Endothelial cell of umbilical vein (primary cell): ENCODE measurements at regions not wholly inside any gene's neighbourhood (a gene's known extent, or its start where the extent isn't known, plus 50 kb on each side); places are given as distances from the start of the nearest gene placed in this dataset.

Experiments used
- BruUV-seq: library from RNA; stranded (reverse); fragments of 400-500 nt; replicated peaks from 2 replicates; lab custom pipeline; 2021; lab: Mats Ljungman, UMichigan
- CTCF ChIA-PET: fragments of 300-600, 350-600 bp; sonication (Branson Sonifier 250); formaldehyde crosslinking; loops from one replicate; lab custom pipeline; 2021; ENCODE audit warnings: antibody characterized with exemption, inconsistent platforms; lab: Charles Lee
- POLR2A ChIA-PET: fragments of 300-600, 350-600 bp; sonication (Branson Sonifier 250); formaldehyde crosslinking; loops from one replicate; lab custom pipeline; 2021; ENCODE audit warnings: antibody characterized with exemption, inconsistent platforms; lab: Charles Lee
- DNase-seq: peaks from one replicate; pipeline ENCODE4 v3.0.0-alpha.2; 2011; ENCODE audit warnings: low read depth, low spot score
- FAIRE-seq: peaks from 2 replicates; lab custom pipeline; 2011; peaks lifted over from hg19 to GRCh38; lab: Jason Lieb, UNC
- H2AFZ ChIP-seq: 2 replicates; pipeline ENCODE4 v1.6.0; 2012; ENCODE audit warnings: low read depth, low read length, control low read depth, inconsistent platforms
- H3K27ac ChIP-seq: 2 replicates; pipeline ENCODE4 v1.5.1; 2011; ENCODE audit warnings: low read depth, mild to moderate bottlenecking, control low read depth, low read length, moderate library complexity; ENCODE audit not compliant: insufficient read depth
- H3K27me3 ChIP-seq, 2 experiments: 2 replicates each; pipeline versions ENCODE4 v1.6.0 to v1.6.1; 2011; ENCODE audit warnings: low read length in 2 of 2, mixed read lengths in 1 of 2; ENCODE audit not compliant: control insufficient read depth in 2 of 2, insufficient read depth in 2 of 2
- H3K36me3 ChIP-seq, 2 experiments: 2 replicates in 1 of 2; 3 replicates in 1 of 2; pipeline ENCODE4 v1.5.1; 2011; ENCODE audit warnings: low read length in 2 of 2, mild to moderate bottlenecking in 1 of 2, moderate library complexity in 1 of 2; ENCODE audit not compliant: control insufficient read depth in 2 of 2, insufficient read depth in 2 of 2; ENCODE audit errors: extremely low read depth in 1 of 2
- H3K4me1 ChIP-seq: 3 replicates; pipeline ENCODE4 v1.5.1; 2011; ENCODE audit warnings: mild to moderate bottlenecking, low read length; ENCODE audit not compliant: control insufficient read depth, insufficient read depth; ENCODE audit errors: extremely low read depth
- H3K4me2 ChIP-seq: 2 replicates; pipeline ENCODE4 v1.6.1; 2011; ENCODE audit warnings: low read length, control low read depth, mixed read lengths; ENCODE audit not compliant: insufficient read depth
- H3K4me3 ChIP-seq, 3 experiments: fragments of 200-600 bp in 1 of 3; sonication (generic), shearing (Covaris generic) in 1 of 3; replicated peaks in 1 of 3; 2 replicates each; pipeline ENCODE4 v1.5.1; 2011 to 2016; ENCODE audit warnings: control low read depth in 3 of 3, low read length in 3 of 3, mild to moderate bottlenecking in 2 of 3, inconsistent platforms in 1 of 3, low read depth in 1 of 3, moderate library complexity in 1 of 3; ENCODE audit not compliant: insufficient read depth in 1 of 3
- H3K79me2 ChIP-seq: 2 replicates; pipeline ENCODE4 v1.6.0; 2012; ENCODE audit warnings: low read length, inconsistent platforms; ENCODE audit not compliant: control insufficient read depth, insufficient read depth
- H3K9ac ChIP-seq: replicated peaks from 2 replicates; pipeline ENCODE3; 2011; ENCODE audit warnings: low read length, control low read depth; ENCODE audit not compliant: insufficient read depth; ENCODE audit errors: extremely low read depth
- H3K9me1 ChIP-seq: replicated peaks from 3 replicates; pipeline ENCODE4 v1.6.0; 2011; ENCODE audit warnings: mild to moderate bottlenecking, low read length; ENCODE audit not compliant: control insufficient read depth, insufficient read depth; ENCODE audit errors: extremely low read depth
- H3K9me3 ChIP-seq: replicated peaks from 2 replicates; pipeline ENCODE4 v1.5.1; 2012; ENCODE audit warnings: low read length, inconsistent platforms; ENCODE audit not compliant: control insufficient read depth, insufficient read depth
- H4K20me1 ChIP-seq: replicated peaks from 2 replicates; pipeline ENCODE3; 2011; ENCODE audit warnings: mild to moderate bottlenecking, low read length; ENCODE audit not compliant: control insufficient read depth, insufficient read depth; ENCODE audit errors: extremely low read depth
- EZH2 ChIP-seq: IDR thresholded peaks from 2 replicates; pipeline ENCODE4 v1.6.1; 2012; ENCODE audit warnings: borderline replicate concordance, low read depth, mild to moderate bottlenecking, moderate library complexity, low read length, inconsistent platforms; ENCODE audit not compliant: severe bottlenecking
- FOS ChIP-seq: IDR thresholded peaks from 2 replicates; pipeline ENCODE4 v1.6.1; 2011; ENCODE audit warnings: mild to moderate bottlenecking, low read length, moderate library complexity, borderline replicate concordance; ENCODE audit not compliant: insufficient read depth
- GATA2 ChIP-seq: IDR thresholded peaks from 2 replicates; pipeline ENCODE4 v1.7.0; 2011; ENCODE audit warnings: low read depth, mild to moderate bottlenecking, moderate library complexity, mixed read lengths, low read length; ENCODE audit not compliant: insufficient read length, insufficient read depth
- JUN ChIP-seq: IDR thresholded peaks from 2 replicates; pipeline ENCODE4 v1.6.1; 2011; ENCODE audit warnings: borderline replicate concordance, low read depth; ENCODE audit not compliant: insufficient read length, insufficient read depth
- MYC ChIP-seq: IDR thresholded peaks from one replicate; pipeline ENCODE4 v1.6.1; 2011; ENCODE audit warnings: mild to moderate bottlenecking, low read depth, low read length
- POLR2A ChIP-seq: IDR thresholded peaks from 2 replicates; pipeline ENCODE4 v1.6.1; 2012; ENCODE audit warnings: low read depth, mild to moderate bottlenecking, control low read depth, low read length
- POLR2AphosphoS5 ChIP-seq: IDR thresholded peaks from 2 replicates; pipeline ENCODE4 v1.6.1; 2012; ENCODE audit warnings: low read depth, mild to moderate bottlenecking, control low read depth, low read length, moderate library complexity; ENCODE audit not compliant: insufficient read depth
- dilution Hi-C: fragments of 300-500 bp; cut with MboI; formaldehyde crosslinking; loops from one replicate; pipeline ENCODE4 v1.15.0; 2019; ENCODE audit warnings: low sequenced_read_pairs; ENCODE audit not compliant: extremely low pct_ligation_motif_present
- intact Hi-C: fragments of 100-400 bp; cut with micrococcal nuclease; formaldehyde crosslinking; loops from one replicate; pipeline ENCODE4 v1.10.0; 2022
- TF ChIP-seq, protein P1 (sequence below), 2 donors: IDR thresholded peaks; 1 replicate in 1 of 2; 2 replicates in 1 of 2; pipeline ENCODE4 v1.5.1; 2011; ENCODE audit warnings: low read length in 2 of 2, mild to moderate bottlenecking in 2 of 2, moderate library complexity in 2 of 2, control low read depth in 1 of 2, inconsistent platforms in 1 of 2, low read depth in 1 of 2; ENCODE audit not compliant: insufficient read depth in 1 of 2; ENCODE audit errors: extremely low read depth in 1 of 2
- TF ChIP-seq, protein P2 (sequence below): IDR thresholded peaks from 2 replicates; pipeline ENCODE4 v1.6.1; 2011; ENCODE audit not compliant: insufficient read depth, insufficient read length

GRCh38 chr10:91061187-91061586 is 140.3 kb upstream of the ANKRD1 start:
- DNase-seq (no peak), FAIRE-seq (no peak)
- no peaks in the 10 kb centered on the region for H4K20me1 ChIP-seq
- H3K9me1 ChIP-seq, result no peaks in the 10 kb centered on the region
- H3K4me1 ChIP-seq, result no peaks in the 10 kb centered on the region
- H3K36me3 ChIP-seq, result no peaks in the 10 kb centered on the region
- no peaks in the 10 kb centered on the region for H3K27me3 ChIP-seq
- intact Hi-C loops, result no loop called here
- ChIA-PET CTCF (interaction anchor here (1.0 kb wide), 1 partner anchor 10 kb away, joined by 3 read pairs; no protein-coding TSS in a partner anchor), POLR2A (no interaction called here)
- no peak overlapping the region for H3K4me2 ChIP-seq
- no peak overlapping the region for H3K27ac ChIP-seq
- no peaks in the 10 kb centered on the region for H3K79me2 ChIP-seq
- no peaks in the 10 kb centered on the region for H3K9me3 ChIP-seq
- no peak overlapping the region for H3K9ac ChIP-seq
- no peak overlapping the region for H3K4me3 ChIP-seq
- dilution Hi-C loops, result no loop called here
- no TSS peak for BruUV-seq
- TF ChIP-seq FOS (no peak), POLR2A (no peak), JUN (no peak), EZH2 (no peak), GATA2 (no peak), MYC (no peak), POLR2AphosphoS5 (no peak)
- TF ChIP-seq, protein P1, sequence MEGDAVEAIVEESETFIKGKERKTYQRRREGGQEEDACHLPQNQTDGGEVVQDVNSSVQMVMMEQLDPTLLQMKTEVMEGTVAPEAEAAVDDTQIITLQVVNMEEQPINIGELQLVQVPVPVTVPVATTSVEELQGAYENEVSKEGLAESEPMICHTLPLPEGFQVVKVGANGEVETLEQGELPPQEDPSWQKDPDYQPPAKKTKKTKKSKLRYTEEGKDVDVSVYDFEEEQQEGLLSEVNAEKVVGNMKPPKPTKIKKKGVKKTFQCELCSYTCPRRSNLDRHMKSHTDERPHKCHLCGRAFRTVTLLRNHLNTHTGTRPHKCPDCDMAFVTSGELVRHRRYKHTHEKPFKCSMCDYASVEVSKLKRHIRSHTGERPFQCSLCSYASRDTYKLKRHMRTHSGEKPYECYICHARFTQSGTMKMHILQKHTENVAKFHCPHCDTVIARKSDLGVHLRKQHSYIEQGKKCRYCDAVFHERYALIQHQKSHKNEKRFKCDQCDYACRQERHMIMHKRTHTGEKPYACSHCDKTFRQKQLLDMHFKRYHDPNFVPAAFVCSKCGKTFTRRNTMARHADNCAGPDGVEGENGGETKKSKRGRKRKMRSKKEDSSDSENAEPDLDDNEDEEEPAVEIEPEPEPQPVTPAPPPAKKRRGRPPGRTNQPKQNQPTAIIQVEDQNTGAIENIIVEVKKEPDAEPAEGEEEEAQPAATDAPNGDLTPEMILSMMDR (IDR thresholded peaks at IDR 0.05; ENCODE audit: extremely low read depth in 1 of 2, insufficient read depth in 1 of 2, low read depth in 1 of 2, low read length in 2 of 2), result no peak
- TF ChIP-seq, protein P2, sequence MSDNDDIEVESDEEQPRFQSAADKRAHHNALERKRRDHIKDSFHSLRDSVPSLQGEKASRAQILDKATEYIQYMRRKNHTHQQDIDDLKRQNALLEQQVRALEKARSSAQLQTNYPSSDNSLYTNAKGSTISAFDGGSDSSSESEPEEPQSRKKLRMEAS, result no peak
- no peak overlapping the region for H2AFZ ChIP-seq
